HPDE6-E6E7 (cell line): ENCODE measurements at regions not wholly inside any gene's neighbourhood (a gene's known extent, or its start where the extent isn't known, plus 50 kb on each side); places are given as distances from the start of the nearest gene placed in this dataset.

ENCODE experiments used
- DNase-seq: peaks from one replicate; pipeline ENCODE4 v3.0.0; 2011; ENCODE audit warnings: missing footprints; ENCODE audit errors: extremely low spot score

DNA sequence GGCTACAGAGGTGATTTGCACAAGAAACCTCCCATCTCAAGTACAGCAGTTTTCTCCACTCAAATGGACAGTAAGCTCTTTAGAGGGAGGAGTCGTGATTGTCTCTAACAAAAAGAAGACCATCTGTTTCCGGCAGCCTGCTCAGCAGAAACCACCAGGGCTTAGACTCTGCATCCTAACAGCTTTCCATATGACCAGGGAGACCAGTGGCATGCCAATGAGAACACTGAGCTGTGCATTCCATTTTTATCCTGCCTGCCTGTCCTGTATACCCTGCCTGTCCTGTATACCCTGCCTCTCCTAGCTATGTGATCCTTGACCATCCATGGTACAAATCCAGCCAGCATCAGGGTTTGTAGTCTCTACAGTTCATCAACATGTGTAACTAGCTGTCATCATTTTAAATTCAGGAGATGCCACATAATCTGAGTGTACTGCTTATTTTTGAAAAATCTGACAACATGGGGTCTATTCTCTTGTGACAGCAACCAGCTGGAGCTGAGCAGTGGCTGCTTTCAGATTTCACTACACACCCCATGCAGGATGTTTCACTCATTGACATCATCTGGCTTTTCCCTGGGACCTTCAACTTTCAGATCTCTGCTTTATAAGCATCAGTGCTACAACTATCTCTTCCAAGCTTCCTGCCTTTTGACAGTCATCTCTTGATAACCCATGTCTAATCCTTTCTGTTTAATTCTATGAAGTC lies 50.5 kb upstream of the POU2AF2 start:
- no peak for DNase-seq

GRCh38 chr11:111193924-111194490 lies 51.5 kb upstream of the POU2AF2 start:
- DNase-seq, result no peak

GRCh38 chr11:111189466-111189865 lies 56.1 kb upstream of the POU2AF2 start:
- no peak for DNase-seq

- no peak for DNase-seq
Observed at GRCh38 chr11:111186308-111186915, 59.1 kb upstream of the POU2AF2 start.

- DNase-seq, result no peak
Observed at GRCh38 chr11:111185266-111185665, 60.3 kb upstream of the POU2AF2 start.

DNA sequence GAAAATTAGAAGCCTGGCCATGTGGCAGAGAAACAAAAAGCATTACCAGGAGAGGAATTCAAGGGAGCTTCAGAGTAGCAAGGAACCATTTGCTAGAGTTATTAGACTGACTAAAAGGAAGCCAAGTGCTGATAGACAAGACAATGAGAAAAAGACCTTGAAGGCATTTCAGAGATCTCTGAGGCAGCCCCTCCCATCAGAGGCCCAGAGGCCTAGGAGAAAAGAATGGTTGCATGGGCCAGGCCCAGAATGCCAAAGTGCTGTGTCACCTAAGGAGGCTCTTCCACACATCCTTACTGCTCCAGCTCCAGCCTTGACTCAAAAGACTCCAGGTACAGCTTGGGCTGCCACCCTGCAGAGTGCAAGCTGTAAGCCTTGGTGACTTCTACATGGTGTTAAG lies 61.8 kb upstream of the POU2AF2 start:
- no peak for DNase-seq

DNA sequence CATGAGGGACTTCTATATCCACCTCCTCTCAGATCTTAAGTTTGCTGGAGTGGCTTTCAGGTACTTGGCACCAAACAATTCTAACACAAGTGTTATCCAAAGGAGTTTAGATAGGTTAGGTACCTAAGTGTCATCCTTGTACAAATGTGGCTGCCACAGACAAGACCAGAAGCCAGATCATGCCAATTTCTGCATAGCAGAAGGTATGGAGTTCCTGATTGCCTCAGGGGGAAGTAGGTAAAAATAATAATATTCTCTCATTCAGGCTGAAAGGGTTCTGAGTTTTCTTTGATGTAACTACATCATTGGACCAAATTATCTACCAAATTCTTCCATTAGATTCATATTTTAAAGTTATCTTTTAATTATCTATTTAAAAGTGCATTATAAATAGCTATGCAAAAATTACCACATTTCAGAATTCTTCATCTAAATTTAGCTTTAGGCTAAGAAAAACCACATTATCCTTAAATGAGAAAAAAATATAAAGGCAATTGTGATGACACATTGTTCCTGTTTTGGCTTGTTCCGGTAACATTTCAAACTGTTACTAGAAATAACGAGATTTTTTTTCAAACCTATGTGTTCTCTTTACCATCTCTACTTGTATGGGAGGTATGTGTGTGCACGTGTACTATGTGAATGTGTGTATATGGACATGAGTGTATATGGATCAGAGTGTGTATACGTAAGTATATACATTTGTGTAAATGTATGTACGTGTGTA lies 66.2 kb upstream of the POU2AF2 start:
- no peak for DNase-seq

- DNase-seq, result no peak
Observed at GRCh38 chr11:111177037-111177871, 68.3 kb upstream of the POU2AF2 start.

GRCh38 chr11:111176603-111177002 lies 68.9 kb upstream of the POU2AF2 start:
- DNase-seq, result no peak

GRCh38 chr11:111173221-111173620 lies 72.3 kb upstream of the POU2AF2 start:
- no peak for DNase-seq

GRCh38 chr11:111172321-111172862 lies 73.1 kb upstream of the POU2AF2 start:
- DNase-seq, result no peak

GRCh38 chr11:111170761-111171379 lies 74.7 kb upstream of the POU2AF2 start:
- no peak for DNase-seq

GRCh38 chr11:111169367-111169766 lies 76.2 kb upstream of the POU2AF2 start:
- no peak for DNase-seq

GRCh38 chr11:111168871-111169270 lies 76.7 kb upstream of the POU2AF2 start:
- DNase-seq, result no peak

GRCh38 chr11:111167666-111168065 lies 77.9 kb upstream of the POU2AF2 start:
- no peak for DNase-seq

GRCh38 chr11:111166598-111166997 lies 78.9 kb upstream of the POU2AF2 start:
- DNase-seq, result no peak

- DNase-seq, result no peak
Observed at GRCh38 chr11:111162305-111162704, 83.2 kb upstream of the POU2AF2 start.

DNA sequence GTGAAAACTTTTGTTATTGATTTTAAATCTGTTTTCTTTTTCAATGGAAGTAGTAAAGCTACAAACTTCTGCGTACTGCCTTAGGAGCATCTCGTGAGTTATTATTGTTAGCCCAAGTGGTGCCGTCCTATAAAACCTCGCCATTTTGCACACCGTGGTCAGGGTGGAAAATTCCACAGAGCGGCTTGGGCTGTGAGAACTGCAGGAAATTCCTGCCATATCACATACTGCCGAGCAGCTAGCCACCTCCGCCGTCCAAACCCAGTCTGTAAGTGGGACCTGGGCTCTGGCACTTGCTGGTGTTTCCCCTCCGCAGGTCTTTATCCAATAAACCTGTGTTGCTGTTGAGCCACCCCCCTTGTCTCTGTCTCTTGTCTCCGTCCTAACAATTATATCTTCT lies 88.0 kb upstream of the POU2AF2 start:
- DNase-seq, result no peak

DNA sequence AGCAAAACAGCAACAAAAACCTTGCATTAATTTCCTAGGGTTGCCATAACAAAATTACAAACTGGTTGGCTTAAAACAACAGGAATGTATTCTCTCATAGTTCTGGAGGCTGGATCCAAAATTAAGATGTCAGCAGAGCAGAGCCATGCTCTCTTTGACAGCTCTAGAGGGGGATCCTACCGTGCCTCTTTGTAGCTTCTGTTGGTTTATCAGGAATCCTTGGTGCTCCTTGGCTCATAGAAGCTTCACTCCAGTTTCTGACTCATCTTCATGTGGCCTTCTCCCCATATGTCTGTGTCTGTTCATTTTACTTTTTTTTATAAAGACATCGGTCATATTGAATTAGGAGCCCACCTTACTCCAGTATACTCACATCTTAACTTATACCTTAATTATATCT lies 90.5 kb upstream of the POU2AF2 start:
- DNase-seq, result no peak

GRCh38 chr11:111153194-111153593 lies 92.3 kb upstream of the POU2AF2 start:
- DNase-seq, result no peak

DNA sequence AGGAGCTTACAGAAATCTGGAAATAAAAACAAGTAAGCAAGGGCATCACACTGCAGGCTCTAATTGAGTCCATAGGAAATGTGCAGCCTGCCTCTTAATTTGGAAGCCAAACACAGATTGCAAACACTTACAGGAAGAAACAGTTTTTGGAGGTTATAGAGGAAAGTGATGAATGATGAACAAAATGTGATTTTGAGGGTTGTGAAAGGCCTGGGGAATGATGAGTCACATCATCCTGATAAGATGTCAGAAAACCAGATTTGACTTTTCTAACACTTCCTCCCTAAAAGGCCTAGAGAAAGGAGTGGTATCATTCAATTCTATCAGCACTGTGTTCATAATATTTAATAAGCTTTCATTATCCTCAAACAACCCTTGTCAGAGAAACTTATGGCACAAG lies 96.6 kb upstream of the POU2AF2 start:
- no peak for DNase-seq
